ENCODE measurements at regions not wholly inside any gene's neighbourhood (a gene's known extent, or its start where the extent isn't known, plus 50 kb on each side); places are given as distances from the start of the nearest gene placed in this dataset.

GRCh38 chr15:69983696-69984265 is 113.9 kb downstream of the TLE3 start:
- DNase-seq = no peak

GRCh38 chr15:69987492-69988489 is 109.9 kb downstream of the TLE3 start:
- no peak for DNase-seq

- DNase-seq = no peak
Measured at GRCh38 chr15:69988541-69989225, 109.0 kb downstream of the TLE3 start.

GRCh38 chr15:69990566-69991421 is 106.9 kb downstream of the TLE3 start:
- DNase-seq = no peak

- DNase-seq = no peak
Measured at GRCh38 chr15:69991551-69991980, 106.2 kb downstream of the TLE3 start.

- DNase-seq = no peak
Measured at GRCh38 chr15:69992348-69992747, 105.4 kb downstream of the TLE3 start.

- DNase-seq = no peak
Measured at GRCh38 chr15:69994429-69995205, 103.1 kb downstream of the TLE3 start.

- no peak for DNase-seq
Measured at GRCh38 chr15:69996321-69997160, 101.2 kb downstream of the TLE3 start.

- no peak for DNase-seq
Measured at GRCh38 chr15:69997161-69997485, 100.6 kb downstream of the TLE3 start.
